CD4-positive, alpha-beta T cell treated with Interleukin-15 for 4 hours (primary cell): ENCODE measurements at regions not wholly inside any gene's neighbourhood (a gene's known extent, or its start where the extent isn't known, plus 50 kb on each side); places are given as distances from the start of the nearest gene placed in this dataset.
"Not testable (repeated sequence)": the region's sequence is repeated elsewhere in the genome, so short reads cannot be mapped to it uniquely, and the experiment has no call there.

Experiments used
- DNase-seq: peaks from one replicate; pipeline ENCODE4 v3.0.0-alpha.2; 2020; ENCODE audit warnings: low spot score

DNA sequence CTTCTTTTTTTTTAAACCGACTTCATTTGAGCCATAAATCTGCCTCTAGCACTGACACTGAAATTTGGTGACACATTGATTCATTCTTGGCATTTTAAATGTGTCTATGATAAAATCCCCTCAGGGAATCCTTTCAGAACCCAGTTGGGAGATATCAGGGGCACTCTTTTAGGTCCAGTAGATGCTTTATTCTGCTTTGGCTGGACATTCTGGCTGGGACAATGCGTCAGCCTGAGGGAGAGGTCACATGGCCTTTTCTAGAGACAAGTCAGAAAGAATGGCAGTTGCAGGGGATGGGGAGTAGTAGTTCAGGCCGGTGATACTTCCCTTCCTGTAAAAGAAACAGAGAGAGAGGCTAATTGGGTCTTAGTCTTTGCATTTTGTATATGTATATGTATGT, 63.1 kb downstream of the TRIM43 start:
- not testable (repeated sequence) for DNase-seq

DNA sequence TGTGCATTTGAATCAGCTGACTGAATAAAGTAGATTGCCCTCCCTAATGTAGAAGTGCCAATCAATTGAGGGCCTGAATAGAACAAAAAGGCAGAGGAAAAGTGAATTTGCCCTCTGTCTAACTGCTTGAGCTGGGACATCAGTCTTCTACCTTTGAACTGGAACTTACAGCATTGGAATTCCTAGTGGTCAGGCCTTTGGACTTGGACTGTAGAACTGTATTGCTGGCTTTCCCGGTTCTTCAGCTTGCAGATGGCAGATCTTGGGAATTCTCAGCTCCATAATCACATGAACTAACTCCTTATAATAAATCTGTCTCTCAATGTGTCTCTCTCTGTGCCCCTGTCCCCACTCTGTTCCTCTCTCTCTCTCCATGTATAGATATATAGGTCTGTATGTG, 64.8 kb downstream of the TRIM43 start:
- not testable (repeated sequence) for DNase-seq

- DNase-seq: not testable (repeated sequence)
Observed at GRCh38 chr2:95657937-95658336, 66.1 kb downstream of the TRIM43 start.

DNA sequence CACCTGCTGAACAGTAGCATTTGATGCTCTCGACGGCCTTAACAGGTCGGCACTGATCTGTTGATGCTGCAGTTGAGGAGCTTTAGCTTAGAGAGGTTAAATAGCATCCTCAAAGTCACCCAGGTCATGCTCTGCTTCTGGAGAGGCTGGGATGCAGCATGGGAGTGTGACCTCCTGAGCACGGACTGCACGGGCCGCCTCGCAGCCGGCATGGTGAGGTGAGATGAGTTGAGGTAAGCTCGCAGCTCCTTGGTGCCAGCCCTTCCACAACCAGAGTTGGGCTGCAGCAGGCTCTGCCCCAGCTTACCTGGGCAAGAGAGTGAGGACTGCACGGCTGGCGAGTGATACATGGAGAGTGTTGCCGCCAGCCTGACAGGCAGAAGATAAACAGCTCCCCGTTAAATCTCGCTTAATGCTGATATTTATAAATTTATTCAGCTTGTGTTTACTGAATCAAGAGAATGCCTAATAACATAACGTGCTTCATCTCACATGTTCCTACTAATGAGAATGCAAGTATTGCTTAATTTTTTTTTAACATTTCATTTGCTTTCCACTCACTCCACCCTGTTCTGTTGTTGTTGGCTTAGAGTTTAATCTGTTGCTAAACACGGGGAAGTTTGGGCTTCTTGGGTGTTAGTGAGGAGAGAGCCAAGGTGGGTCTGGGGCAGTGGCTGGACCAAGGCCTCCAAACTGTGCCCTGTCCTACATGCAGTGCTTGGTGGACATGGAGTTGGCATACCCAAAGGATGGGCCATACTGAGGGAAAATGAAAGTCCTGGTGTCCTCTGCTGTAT, 69.2 kb downstream of the TRIM43 start:
- not testable (repeated sequence) for DNase-seq

- DNase-seq: not testable (repeated sequence)
Observed at GRCh38 chr2:95663471-95664441, 72.0 kb downstream of the TRIM43 start.

DNA sequence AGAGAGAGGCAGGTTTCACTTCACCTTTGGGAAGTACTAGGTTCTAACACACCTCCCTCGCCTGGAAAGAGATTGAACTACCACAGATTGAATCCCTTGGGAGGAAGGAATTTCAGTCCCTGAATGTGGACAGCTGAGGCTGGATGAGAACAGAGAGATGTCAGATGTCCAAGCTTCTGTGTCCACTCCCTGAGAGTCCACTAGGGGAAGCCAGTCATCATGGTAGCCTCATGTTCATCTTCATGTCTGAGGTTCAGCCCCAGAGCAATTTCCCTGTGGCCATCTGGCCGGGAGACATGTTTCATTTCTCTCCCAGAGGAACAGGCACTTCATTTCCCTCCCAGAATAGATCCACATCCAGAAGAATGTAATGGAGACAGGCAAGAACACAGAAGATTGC, 74.8 kb downstream of the TRIM43 start:
- DNase-seq: not testable (repeated sequence)

- no peak for DNase-seq
Observed at GRCh38 chr2:95667480-95667879, 75.7 kb downstream of the TRIM43 start.

- DNase-seq: not testable (repeated sequence)
Observed at GRCh38 chr2:95668934-95669333, 77.1 kb downstream of the TRIM43 start.

DNA sequence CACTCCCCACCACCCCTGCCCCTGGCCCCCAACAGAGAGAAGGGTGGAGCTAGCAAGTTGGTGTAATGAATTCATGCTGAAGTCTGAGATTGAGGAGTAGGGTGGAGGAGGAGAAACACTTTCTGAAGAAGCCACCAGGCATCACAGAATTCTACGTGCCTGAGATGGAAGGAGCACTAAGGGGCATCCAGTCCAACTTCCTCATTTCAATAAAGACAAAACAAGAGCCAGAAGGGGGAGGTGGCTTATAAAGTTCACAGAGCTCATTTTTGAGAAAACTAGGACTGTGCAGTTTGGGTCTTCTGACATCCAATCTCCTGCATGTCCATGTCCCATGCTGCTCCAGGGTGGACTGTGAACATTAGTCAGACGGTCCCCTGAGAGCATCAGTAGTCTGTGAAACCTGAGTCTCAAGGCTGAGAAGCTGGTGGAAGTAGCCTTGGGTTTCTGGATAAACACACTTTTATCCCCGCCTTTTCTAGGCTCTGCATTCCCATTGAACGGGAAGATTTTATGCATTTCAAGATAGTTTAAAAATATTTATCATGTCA, 77.7 kb downstream of the TRIM43 start:
- DNase-seq: no peak

- DNase-seq: no peak
Observed at GRCh38 chr2:95670167-95670566, 78.4 kb downstream of the TRIM43 start.

GRCh38 chr2:95670686-95671085, 78.9 kb downstream of the TRIM43 start:
- no peak for DNase-seq

DNA sequence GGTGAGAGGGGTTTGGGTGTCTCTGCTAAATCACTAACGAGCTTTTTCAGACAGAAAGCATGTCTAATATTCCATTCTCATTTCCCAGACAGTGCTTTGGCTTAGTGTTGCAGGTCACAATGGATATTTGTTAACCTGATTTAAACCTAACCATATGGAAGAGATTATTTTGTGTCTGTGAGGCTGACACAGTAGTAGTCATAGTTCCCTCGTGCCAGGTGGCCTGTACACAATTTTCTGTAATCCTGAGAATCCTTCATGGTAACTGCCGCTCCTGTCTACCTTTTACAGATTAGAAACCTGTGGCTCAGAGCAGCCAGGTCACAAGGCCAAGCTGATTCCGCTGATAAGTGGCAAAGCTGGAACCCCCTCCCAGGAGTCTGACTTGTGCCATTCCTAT, 79.4 kb downstream of the TRIM43 start:
- DNase-seq: not testable (repeated sequence)

DNA sequence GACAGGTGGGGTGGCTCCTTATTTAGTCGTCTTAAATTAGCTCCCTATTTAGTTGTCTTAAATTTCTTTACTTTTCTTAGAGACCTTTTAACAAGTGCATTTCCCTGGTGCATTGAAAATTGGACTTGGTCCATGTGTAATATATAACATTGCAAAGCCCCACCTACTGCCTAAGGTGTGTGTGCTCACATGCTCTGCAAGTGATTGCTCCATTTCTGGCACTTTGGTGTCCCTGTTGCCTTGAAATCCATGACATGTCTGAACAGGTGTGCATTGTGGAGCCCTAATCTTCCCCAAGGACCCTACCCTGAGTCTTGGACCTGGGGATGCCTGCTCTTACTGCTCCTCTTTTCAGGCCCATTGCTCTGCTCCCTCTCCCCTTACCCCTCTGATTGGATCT, 80.2 kb downstream of the TRIM43 start:
- not testable (repeated sequence) for DNase-seq

- not testable (repeated sequence) for DNase-seq
Observed at GRCh38 chr2:95672500-95672899, 80.7 kb downstream of the TRIM43 start.

DNA sequence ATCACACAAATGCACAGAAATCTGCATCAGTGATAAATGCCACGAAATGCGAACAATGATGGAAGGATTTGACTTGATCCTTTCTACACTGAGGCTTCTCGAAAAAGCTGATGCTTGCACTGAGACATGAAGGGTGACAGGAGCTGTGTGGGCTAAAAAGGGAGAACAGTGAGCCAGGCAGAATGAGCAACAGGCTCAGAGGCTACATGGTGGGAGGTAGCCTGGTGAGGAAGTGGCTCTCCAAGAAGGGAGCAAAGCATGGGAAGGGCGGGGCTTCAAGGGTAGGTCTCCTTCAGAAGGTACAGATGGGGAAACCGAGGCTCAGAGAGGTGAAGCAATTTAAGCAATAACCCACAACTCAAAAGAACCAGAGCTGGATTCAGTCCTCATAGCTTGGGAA, 82.4 kb downstream of the TRIM43 start:
- DNase-seq: no peak

DNA sequence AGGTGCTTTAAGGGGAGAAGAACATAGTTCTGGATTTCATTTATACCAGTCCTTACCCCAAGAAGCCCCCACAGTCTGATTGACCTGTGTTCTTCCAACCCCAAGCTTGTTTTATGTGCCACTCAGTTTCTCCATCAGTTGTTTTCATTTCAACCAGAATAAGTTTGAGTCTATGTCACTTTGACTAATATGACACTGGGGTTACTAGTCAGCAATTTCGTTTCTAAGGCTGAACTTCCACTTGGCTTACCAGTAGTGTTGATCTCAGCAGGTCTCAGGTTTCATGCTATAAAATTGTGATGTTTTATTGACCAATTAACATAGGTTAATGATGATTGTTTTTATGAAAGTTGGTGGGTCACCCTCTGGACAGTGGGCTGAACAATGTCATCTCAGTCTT, 84.8 kb downstream of the TRIM43 start:
- not testable (repeated sequence) for DNase-seq

- DNase-seq: no peak
Observed at GRCh38 chr2:95677346-95677745, 85.5 kb downstream of the TRIM43 start.

- not testable (repeated sequence) for DNase-seq
Observed at GRCh38 chr2:95677833-95678232, 86.0 kb downstream of the TRIM43 start.

DNA sequence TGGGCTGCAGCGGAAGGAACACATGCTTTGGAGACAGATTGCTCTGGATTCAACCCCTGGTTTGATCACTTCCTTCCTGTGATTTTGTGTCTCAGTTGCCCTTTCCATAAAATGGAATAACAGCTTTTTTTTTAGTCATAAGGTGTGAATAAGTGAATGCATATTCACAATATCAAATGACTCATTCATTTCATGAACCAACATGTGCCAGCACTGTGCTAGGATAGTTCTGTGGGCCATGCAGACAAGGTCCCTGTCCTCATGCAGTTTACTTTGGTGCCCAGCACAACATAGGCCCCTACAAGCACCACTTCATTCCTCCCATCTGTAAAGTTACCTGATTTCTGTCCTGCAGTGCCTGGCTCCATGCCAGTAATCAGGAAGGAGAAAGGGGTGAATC, 89.4 kb downstream of the TRIM43 start:
- not testable (repeated sequence) for DNase-seq

- DNase-seq: not testable (repeated sequence)
Observed at GRCh38 chr2:95681589-95682081, 89.8 kb downstream of the TRIM43 start.

- DNase-seq: not testable (repeated sequence)
Observed at GRCh38 chr2:95682889-95683517, 91.2 kb downstream of the TRIM43 start.

- DNase-seq: no peak
Observed at GRCh38 chr2:95685513-95685912, 93.7 kb downstream of the TRIM43 start.
